GM12878 (cell line): ENCODE measurements at regions not wholly inside any gene's neighbourhood (a gene's known extent, or its start where the extent isn't known, plus 50 kb on each side); places are given as distances from the start of the nearest gene placed in this dataset.

ENCODE experiments used
- ATAC-seq: fragments of 200-7000 bp; cut with Tn5 transposase; 3 replicates; pipeline ENCODE4 v1.9.1; 2020; ENCODE audit warnings: mild to moderate bottlenecking, moderate library complexity
- BruUV-seq: library from RNA; stranded (reverse); fragments of 400-500 nt; replicated peaks from 2 replicates; lab custom pipeline; 2021; lab: Mats Ljungman, UMichigan
- CTCF ChIA-PET: fragments of 300-600 bp; sonication (Branson Sonifier 250); formaldehyde crosslinking; extraction: SDS; loops from one replicate; lab custom pipeline; 2021; ENCODE audit warnings: inconsistent platforms; lab: Yijun Ruan, JAX
- POLR2A ChIA-PET: fragments of 350-600 bp; formaldehyde crosslinking; extraction: SDS; loops from one replicate; lab custom pipeline; 2021; ENCODE audit warnings: inconsistent platforms; lab: Charles Lee
- RAD21 ChIA-PET: fragments of 300-600 bp; sonication (Branson Sonifier 250); formaldehyde crosslinking; loops from one replicate; lab custom pipeline; 2023; ENCODE audit warnings: antibody characterized with exemption; ENCODE audit not compliant: unreplicated experiment; lab: Charles Lee
- SMC1A ChIA-PET: fragments of 300-600 bp; sonication (Branson Sonifier 250); formaldehyde crosslinking; loops from one replicate; lab custom pipeline; 2023; ENCODE audit not compliant: unreplicated experiment, uncharacterized antibody; lab: Charles Lee
- DNase-seq: peaks from one replicate; pipeline ENCODE4 v3.0.0-alpha.2; 2011; ENCODE audit warnings: low read depth, low spot score
- FAIRE-seq: peaks from 3 replicates; lab custom pipeline; 2011; peaks lifted over from hg19 to GRCh38; lab: Jason Lieb, UNC
- H2AFZ ChIP-seq: 2 replicates; pipeline ENCODE4 v1.6.0; 2011; ENCODE audit warnings: low read depth, low read length, control low read depth; ENCODE audit not compliant: control insufficient read depth
- H3K27ac ChIP-seq: 2 replicates; pipeline ENCODE4 v1.5.1; 2011; ENCODE audit warnings: control low read depth; ENCODE audit not compliant: control insufficient read depth, insufficient read depth
- H3K27me3 ChIP-seq, 2 experiments: replicated peaks in 1 of 2; 2 replicates each; pipeline versions ENCODE4 v1.6.0 to v1.6.1; 2011; ENCODE audit warnings: low read length in 1 of 2; ENCODE audit not compliant: control insufficient read depth in 2 of 2, insufficient read depth in 2 of 2
- H3K36me3 ChIP-seq, 2 experiments: 2 replicates each; pipeline ENCODE4 v1.5.1; 2011; ENCODE audit warnings: low read length in 1 of 2; ENCODE audit not compliant: control insufficient read depth in 2 of 2, insufficient read depth in 2 of 2
- H3K4me1 ChIP-seq: 2 replicates; pipeline ENCODE4 v1.6.1; 2011; ENCODE audit warnings: mild to moderate bottlenecking, low read length, moderate library complexity, mixed read lengths; ENCODE audit not compliant: control insufficient read depth, insufficient read depth
- H3K4me2 ChIP-seq: 2 replicates; pipeline ENCODE4 v1.6.0; 2011; ENCODE audit warnings: control low read depth; ENCODE audit not compliant: control insufficient read depth, insufficient read depth
- H3K4me3 ChIP-seq: fragments of 200-600 bp; sonication (generic); 2 replicates; pipeline ENCODE4 v1.5.1; 2016
- H3K79me2 ChIP-seq: 2 replicates; pipeline ENCODE4 v1.6.0; 2011; ENCODE audit warnings: low read length; ENCODE audit not compliant: control insufficient read depth, insufficient read depth
- H3K9ac ChIP-seq: 2 replicates; pipeline ENCODE4 v1.8.0; 2011; ENCODE audit warnings: low read length, control low read depth, mixed read lengths; ENCODE audit not compliant: control insufficient read depth, insufficient read depth
- H3K9me3 ChIP-seq: replicated peaks from 3 replicates; pipeline ENCODE4 v1.5.1; 2011; ENCODE audit warnings: mild to moderate bottlenecking, low read length; ENCODE audit not compliant: control insufficient read depth, insufficient read depth
- H4K20me1 ChIP-seq: 2 replicates; pipeline ENCODE4 v1.6.0; 2011; ENCODE audit not compliant: control insufficient read depth, insufficient read depth
- CBFB ChIP-seq: IDR thresholded peaks from 2 replicates; pipeline ENCODE4 v1.6.1; 2016; ENCODE audit warnings: antibody characterized with exemption, low read depth
- CBX5 ChIP-seq: sonication (generic); IDR thresholded peaks from 2 replicates; pipeline ENCODE4 v1.6.1; 2016; ENCODE audit warnings: low read depth, moderate library complexity, mild to moderate bottlenecking, inconsistent platforms
- CHD2 ChIP-seq: IDR thresholded peaks from 2 replicates; pipeline ENCODE4 v1.6.1; 2011; ENCODE audit warnings: low read depth, low read length, improper control_type of control experiment, borderline replicate concordance
- CHD4 ChIP-seq: fragments of 200-600 bp; sonication (generic); IDR thresholded peaks from 2 replicates; pipeline ENCODE4 v1.6.1; 2016; ENCODE audit warnings: mild to moderate bottlenecking
- ELK1 ChIP-seq: IDR thresholded peaks from 2 replicates; pipeline ENCODE4 v1.6.1; 2012; ENCODE audit warnings: low read depth, low read length, improper control_type of control experiment
- GATAD2B ChIP-seq: fragments of 450-650 bp; conservative IDR thresholded peaks from 2 replicates; pipeline ENCODE4 v1.6.1; 2017; ENCODE audit warnings: low read depth, mild to moderate bottlenecking, moderate library complexity
- LARP7 ChIP-seq: fragments of 450-650 bp; IDR thresholded peaks from 2 replicates; pipeline ENCODE4 v1.6.1; 2017; ENCODE audit warnings: mild to moderate bottlenecking
- MTA3 ChIP-seq: IDR thresholded peaks from 2 replicates; pipeline ENCODE4 v1.6.1; 2012; ENCODE audit warnings: low read length, inconsistent platforms, borderline replicate concordance
- NR2F1 ChIP-seq: fragments of 450-650 bp; conservative IDR thresholded peaks from 2 replicates; pipeline ENCODE4 v1.6.1; 2017; ENCODE audit warnings: mild to moderate bottlenecking
- PAX8 ChIP-seq: fragments of 450-650 bp; IDR thresholded peaks from 2 replicates; pipeline ENCODE4 v1.6.1; 2017; ENCODE audit warnings: mild to moderate bottlenecking, moderate library complexity
- RELA ChIP-seq: fragments of 450-650 bp; IDR thresholded peaks from 2 replicates; pipeline ENCODE4 v1.8.0; 2014; ENCODE audit warnings: borderline replicate concordance; ENCODE audit not compliant: partially characterized antibody
- SRF ChIP-seq, 2 experiments: IDR thresholded peaks; 2 replicates each; pipeline ENCODE4 v1.6.1; 2011; ENCODE audit warnings: low read depth in 2 of 2, low read length in 2 of 2, mild to moderate bottlenecking in 1 of 2, moderate library complexity in 1 of 2
- SUZ12 ChIP-seq: fragments of 200-600 bp; sonication (generic); IDR thresholded peaks from one replicate; pipeline ENCODE4 v1.6.1; 2018; ENCODE audit warnings: antibody characterized with exemption, mild to moderate bottlenecking; ENCODE audit not compliant: unreplicated experiment
- TCF3 ChIP-seq: IDR thresholded peaks from 2 replicates; pipeline ENCODE4 v1.6.1; 2012; ENCODE audit warnings: low read depth, mild to moderate bottlenecking, low read length, borderline replicate concordance; ENCODE audit not compliant: insufficient read depth
- USF1 ChIP-seq: IDR thresholded peaks from 2 replicates; pipeline ENCODE4 v1.6.1; 2011; ENCODE audit warnings: borderline replicate concordance, low read depth, mild to moderate bottlenecking, moderate library complexity, mixed read lengths, low read length; ENCODE audit not compliant: insufficient read depth; ENCODE audit errors: extremely low read length
- ZBTB4 ChIP-seq: fragments of 450-650 bp; formaldehyde crosslinking; IDR thresholded peaks from 2 replicates; pipeline ENCODE4 v1.4.0; 2022; ENCODE audit warnings: mild to moderate bottlenecking, moderate library complexity
- ZNF24 ChIP-seq: fragments of 450-650 bp; IDR thresholded peaks from 2 replicates; pipeline ENCODE4 v1.6.1; 2017; ENCODE audit warnings: antibody characterized with exemption, mild to moderate bottlenecking
- WGBS: methylation state at CpG from one replicate; pipeline ENCODE4 v1.1.6; 2016; ENCODE audit warnings: low lambda C conversion rate; ENCODE audit not compliant: insufficient replicate concordance, insufficient coverage; ENCODE audit errors: missing lambda C conversion rate; 5-methylcytosine and 5-hydroxymethylcytosine counted together
- in situ Hi-C: fragments of 300-500 bp; cut with MboI; formaldehyde crosslinking; loops from 9 replicates; pipeline ENCODE4 v1.14.3; 2018; ENCODE audit warnings: mixed read lengths
- intact Hi-C: fragments of 100-400 bp; cut with micrococcal nuclease; formaldehyde crosslinking; loops from one replicate; pipeline ENCODE4 v1.14.2; 2022; ENCODE audit not compliant: unreplicated experiment

- TF ChIP-seq PAX8: no peak
- no peak for TF ChIP-seq NR2F1
- no peak for TF ChIP-seq CBFB
- no peak for TF ChIP-seq ELK1
- TF ChIP-seq RELA: no peak
- TF ChIP-seq CHD2: no peak
Measured at GRCh38 chr21:25329227-25329825, 278.0 kb downstream of the MRPL39 start (continued).

- H3K27ac ChIP-seq: no peak overlapping the region
- no peak for FAIRE-seq
- no peak for TF ChIP-seq SRF (IDR thresholded peaks at IDR 0.05; ENCODE audit: low read depth in 2 of 2, low read length in 2 of 2)
- no peak for TF ChIP-seq MTA3
- TF ChIP-seq SUZ12: no peak
- no peak for TF ChIP-seq TCF3
- no peak for TF ChIP-seq USF1
- TF ChIP-seq LARP7: no peak
- no peak for TF ChIP-seq GATAD2B
- TF ChIP-seq ZBTB4 (CRISPR knock-in tag): no peak
- TF ChIP-seq CBX5: no peak
- no peak for TF ChIP-seq CHD4
- TF ChIP-seq ZNF24: no peak
- no TSS peak for BruUV-seq
- ChIA-PET SMC1A (interaction anchor here (0.8 to 1.2 kb wide), 4 partner anchors 11 to 56 kb away, joined by 3 to 5 read pairs (median 3); no protein-coding TSS in a partner anchor), POLR2A (no interaction called here), RAD21 (no interaction called here), CTCF (interaction anchor here (1.2 to 1.7 kb wide), 3 partner anchors 16 to 432 kb away, joined by 3 to 5 read pairs (median 4); no protein-coding TSS in a partner anchor)
- H4K20me1 ChIP-seq: no peaks in the 10 kb centered on the region
- H2AFZ ChIP-seq: no peak overlapping the region
- H3K4me1 ChIP-seq: no peaks in the 10 kb centered on the region
- in situ Hi-C loops (no loop called here), intact Hi-C loops (no loop called here)
- no peaks in the 10 kb centered on the region for H3K79me2 ChIP-seq
- H3K4me3 ChIP-seq: no peak overlapping the region
- H3K27me3 ChIP-seq: no peaks in the 10 kb centered on the region
- H3K9ac ChIP-seq: no peak overlapping the region
- no peaks in the 10 kb centered on the region for H3K9me3 ChIP-seq
- WGBS: 0% methylated on average over 1 of the region's 1 CpG
- DNase-seq: no peak
- no peaks in the 10 kb centered on the region for H3K36me3 ChIP-seq
- no peak for ATAC-seq
- H3K4me2 ChIP-seq: no peak overlapping the region
Measured at GRCh38 chr21:25328736-25329135, 278.5 kb downstream of the MRPL39 start.
